ENCODE measurements at regions not wholly inside any gene's neighbourhood (a gene's known extent, or its start where the extent isn't known, plus 50 kb on each side); places are given as distances from the start of the nearest gene placed in this dataset.

DNA sequence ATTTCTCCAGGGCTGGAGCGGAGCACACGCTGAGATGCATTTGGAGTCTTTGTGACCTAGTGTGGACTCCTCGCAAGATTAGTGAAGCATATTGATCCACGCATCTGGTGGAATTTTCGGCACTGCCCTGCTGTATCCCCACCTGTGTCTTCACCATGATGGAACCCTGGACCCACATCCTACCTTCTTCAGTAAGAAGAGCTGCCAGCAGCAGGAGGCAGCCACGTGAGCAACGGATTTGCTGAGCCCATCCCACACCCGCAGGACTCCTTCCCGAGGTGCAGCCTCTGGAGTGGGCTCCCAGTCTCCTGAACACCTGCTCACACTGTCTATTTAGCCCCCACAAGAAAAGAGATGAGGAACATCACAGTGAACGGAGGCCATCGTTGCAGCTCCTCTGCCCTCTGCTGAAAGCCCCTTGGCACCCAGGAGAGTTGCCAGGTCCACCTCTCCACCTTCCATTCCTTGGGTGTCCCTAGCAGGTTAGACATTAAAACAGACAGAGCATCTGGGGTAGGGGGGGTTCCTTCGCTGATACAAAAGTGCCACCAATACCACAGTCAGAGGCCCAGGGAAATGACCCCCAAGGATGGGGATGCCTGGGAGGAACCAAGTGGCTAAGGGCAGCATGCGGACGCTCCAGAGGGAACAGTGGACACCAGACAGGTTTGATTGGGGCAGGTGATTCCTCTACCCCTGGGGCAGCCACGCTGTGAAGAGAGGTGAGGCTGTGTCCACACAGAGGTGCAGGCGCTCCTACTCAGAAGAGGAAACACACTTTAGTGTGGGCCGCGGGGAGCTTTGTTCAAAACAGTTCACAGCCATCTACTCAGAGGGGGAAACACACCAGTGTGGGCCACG is 302.8 kb upstream of the SALL3 start:
- Histone ChIP-seq H3K4me1 (ENCODE audit: control insufficient read depth, insufficient read depth, low read length, poor library complexity, severe bottlenecking) (no peaks in the 10 kb centered on the region), H3K27ac (ENCODE audit: insufficient read depth, low read length, poor library complexity, severe bottlenecking) (no peak overlapping the region), H3K36me3 (ENCODE audit: control insufficient read depth, insufficient read depth, low read length) (no peaks in the 10 kb centered on the region), H3K9me3 (ENCODE audit: control insufficient read depth, low read length) (no peaks in the 10 kb centered on the region), H3K4me3 (ENCODE audit: insufficient read depth, low read depth, low read length, poor library complexity, severe bottlenecking) (no peak overlapping the region), H3K27me3 (replicated peaks; ENCODE audit: control insufficient read depth, insufficient read depth, low read length, poor library complexity, severe bottlenecking) (no peaks in the 10 kb centered on the region)
- DNase-seq, result no peak

GRCh38 chr18:78677483-78678317 is 301.9 kb upstream of the SALL3 start:
- Histone ChIP-seq H3K27me3 (replicated peaks; ENCODE audit: control insufficient read depth, insufficient read depth, low read length, poor library complexity, severe bottlenecking) (no peaks in the 10 kb centered on the region), H3K9me3 (ENCODE audit: control insufficient read depth, low read length) (no peaks in the 10 kb centered on the region), H3K4me3 (ENCODE audit: insufficient read depth, low read depth, low read length, poor library complexity, severe bottlenecking) (no peak overlapping the region), H3K4me1 (ENCODE audit: control insufficient read depth, insufficient read depth, low read length, poor library complexity, severe bottlenecking) (no peaks in the 10 kb centered on the region), H3K36me3 (ENCODE audit: control insufficient read depth, insufficient read depth, low read length) (no peaks in the 10 kb centered on the region), H3K27ac (ENCODE audit: insufficient read depth, low read length, poor library complexity, severe bottlenecking) (no peak overlapping the region)
- no peak for DNase-seq

DNA sequence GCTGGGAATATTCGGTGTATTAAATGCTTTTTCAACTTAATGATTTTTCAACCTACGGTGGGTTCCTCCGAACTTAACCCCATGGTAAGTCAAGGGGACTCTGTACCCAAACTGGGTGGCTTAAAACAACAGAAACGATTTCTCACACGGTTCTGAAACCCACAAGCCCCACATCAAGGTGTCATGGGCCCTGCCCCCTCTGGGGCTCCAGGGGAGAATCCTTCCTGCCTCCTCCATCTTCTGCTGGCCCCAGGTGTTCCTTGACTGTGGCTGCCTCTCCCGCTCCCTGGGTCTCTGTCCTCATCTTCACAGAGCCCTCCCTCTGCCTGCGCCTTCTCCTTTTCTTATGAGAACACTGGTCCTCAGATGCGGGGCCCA is 301.3 kb upstream of the SALL3 start:
- H3K4me3 ChIP-seq (ENCODE audit: insufficient read depth, low read depth, low read length, poor library complexity, severe bottlenecking), result no peak overlapping the region
- no peaks in the 10 kb centered on the region for H3K36me3 ChIP-seq (ENCODE audit: control insufficient read depth, insufficient read depth, low read length)
- no peak for DNase-seq
- no peaks in the 10 kb centered on the region for H3K27me3 ChIP-seq (replicated peaks; ENCODE audit: control insufficient read depth, insufficient read depth, low read length, poor library complexity, severe bottlenecking)
- no peak overlapping the region for H3K27ac ChIP-seq (ENCODE audit: insufficient read depth, low read length, poor library complexity, severe bottlenecking)
- no peaks in the 10 kb centered on the region for H3K9me3 ChIP-seq (ENCODE audit: control insufficient read depth, low read length)
- H3K4me1 ChIP-seq (ENCODE audit: control insufficient read depth, insufficient read depth, low read length, poor library complexity, severe bottlenecking), result no peaks in the 10 kb centered on the region

GRCh38 chr18:78679031-78679430 is 300.6 kb upstream of the SALL3 start:
- no peak for DNase-seq
- no peak overlapping the region for H3K4me3 ChIP-seq (ENCODE audit: insufficient read depth, low read depth, low read length, poor library complexity, severe bottlenecking)
- no peaks in the 10 kb centered on the region for H3K36me3 ChIP-seq (ENCODE audit: control insufficient read depth, insufficient read depth, low read length)
- no peak overlapping the region for H3K27ac ChIP-seq (ENCODE audit: insufficient read depth, low read length, poor library complexity, severe bottlenecking)
- H3K4me1 ChIP-seq (ENCODE audit: control insufficient read depth, insufficient read depth, low read length, poor library complexity, severe bottlenecking), result no peaks in the 10 kb centered on the region
- no peaks in the 10 kb centered on the region for H3K27me3 ChIP-seq (replicated peaks; ENCODE audit: control insufficient read depth, insufficient read depth, low read length, poor library complexity, severe bottlenecking)
- no peaks in the 10 kb centered on the region for H3K9me3 ChIP-seq (ENCODE audit: control insufficient read depth, low read length)

DNA sequence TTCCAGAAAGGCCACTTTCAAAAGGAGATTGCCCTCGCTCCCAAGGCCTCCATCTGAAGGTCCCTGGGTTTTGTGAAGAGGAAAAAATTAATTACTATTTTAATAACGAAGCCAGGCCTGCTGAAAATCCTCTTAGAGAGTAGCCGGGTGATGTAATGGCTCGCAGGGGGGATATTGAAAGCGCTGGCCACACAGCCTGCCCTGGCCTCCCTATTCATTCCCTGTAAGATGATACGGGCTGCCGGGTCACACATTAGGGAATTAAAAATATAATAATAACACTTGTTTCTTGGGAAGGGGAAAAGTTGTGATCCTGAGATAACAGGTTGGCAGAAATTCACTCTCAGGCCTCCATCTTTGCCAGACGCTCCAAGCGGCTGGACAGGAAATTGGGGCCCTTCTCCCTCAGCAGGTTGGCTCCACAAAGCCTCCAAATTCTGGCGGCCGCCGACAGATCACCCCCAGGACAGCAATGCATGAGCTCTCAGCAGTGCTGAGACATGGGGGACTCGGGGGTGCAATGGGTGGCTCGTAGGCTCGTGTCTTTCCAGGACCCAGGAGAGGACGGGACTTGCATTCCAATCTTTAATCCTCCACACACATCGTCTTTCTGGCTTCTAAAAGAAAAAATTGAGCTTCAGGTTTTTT is 299.9 kb upstream of the SALL3 start:
- no peak overlapping the region for H3K27ac ChIP-seq (ENCODE audit: insufficient read depth, low read length, poor library complexity, severe bottlenecking)
- no peak overlapping the region for H3K4me3 ChIP-seq (ENCODE audit: insufficient read depth, low read depth, low read length, poor library complexity, severe bottlenecking)
- no peaks in the 10 kb centered on the region for H3K27me3 ChIP-seq (replicated peaks; ENCODE audit: control insufficient read depth, insufficient read depth, low read length, poor library complexity, severe bottlenecking)

GRCh38 chr18:78681396-78681795 is 298.2 kb upstream of the SALL3 start:
- Histone ChIP-seq H3K4me3 (ENCODE audit: insufficient read depth, low read depth, low read length, poor library complexity, severe bottlenecking) (no peak overlapping the region), H3K27me3 (replicated peaks; ENCODE audit: control insufficient read depth, insufficient read depth, low read length, poor library complexity, severe bottlenecking) (no peaks in the 10 kb centered on the region), H3K9me3 (ENCODE audit: control insufficient read depth, low read length) (no peaks in the 10 kb centered on the region), H3K27ac (ENCODE audit: insufficient read depth, low read length, poor library complexity, severe bottlenecking) (no peak overlapping the region), H3K36me3 (ENCODE audit: control insufficient read depth, insufficient read depth, low read length) (no peaks in the 10 kb centered on the region), H3K4me1 (ENCODE audit: control insufficient read depth, insufficient read depth, low read length, poor library complexity, severe bottlenecking) (no peaks in the 10 kb centered on the region)
- no peak for DNase-seq

More for the DNA sequence above, 299.9 kb upstream of the SALL3 start:
- no peaks in the 10 kb centered on the region for H3K9me3 ChIP-seq (ENCODE audit: control insufficient read depth, low read length)
- no peaks in the 10 kb centered on the region for H3K36me3 ChIP-seq (ENCODE audit: control insufficient read depth, insufficient read depth, low read length)
- H3K4me1 ChIP-seq (ENCODE audit: control insufficient read depth, insufficient read depth, low read length, poor library complexity, severe bottlenecking), result no peaks in the 10 kb centered on the region
- DNase-seq, result no peak

DNA sequence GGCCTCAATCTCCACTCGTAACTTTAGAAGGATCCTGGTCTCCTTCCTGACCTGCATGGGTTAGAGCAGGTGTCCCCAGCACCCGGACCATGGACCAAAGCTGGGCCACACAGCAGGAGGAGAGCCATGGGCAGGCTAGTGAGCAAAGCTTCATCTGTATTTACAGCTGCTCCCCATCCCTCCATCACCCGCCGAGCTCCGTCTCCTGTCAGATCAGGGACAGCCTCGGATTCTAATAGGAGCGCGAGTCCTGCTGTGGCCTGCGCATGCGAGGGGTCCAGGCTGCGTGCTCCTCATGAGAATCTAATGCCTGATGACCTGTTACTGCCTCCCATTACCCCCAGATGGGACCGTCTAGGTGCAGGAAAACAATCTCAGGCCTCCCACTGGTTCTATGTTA is 297.7 kb upstream of the SALL3 start:
- Histone ChIP-seq H3K27ac (ENCODE audit: insufficient read depth, low read length, poor library complexity, severe bottlenecking) (no peak overlapping the region), H3K9me3 (ENCODE audit: control insufficient read depth, low read length) (no peaks in the 10 kb centered on the region), H3K4me1 (ENCODE audit: control insufficient read depth, insufficient read depth, low read length, poor library complexity, severe bottlenecking) (no peaks in the 10 kb centered on the region), H3K4me3 (ENCODE audit: insufficient read depth, low read depth, low read length, poor library complexity, severe bottlenecking) (no peak overlapping the region), H3K36me3 (ENCODE audit: control insufficient read depth, insufficient read depth, low read length) (no peaks in the 10 kb centered on the region), H3K27me3 (replicated peaks; ENCODE audit: control insufficient read depth, insufficient read depth, low read length, poor library complexity, severe bottlenecking) (no peaks in the 10 kb centered on the region)
- no peak for DNase-seq

- H3K27ac ChIP-seq (ENCODE audit: insufficient read depth, low read length, poor library complexity, severe bottlenecking), result no peak overlapping the region
- H3K9me3 ChIP-seq (ENCODE audit: control insufficient read depth, low read length), result no peaks in the 10 kb centered on the region
- H3K27me3 ChIP-seq (replicated peaks; ENCODE audit: control insufficient read depth, insufficient read depth, low read length, poor library complexity, severe bottlenecking), result no peaks in the 10 kb centered on the region
- no peak overlapping the region for H3K4me3 ChIP-seq (ENCODE audit: insufficient read depth, low read depth, low read length, poor library complexity, severe bottlenecking)
- no peak for DNase-seq
- H3K36me3 ChIP-seq (ENCODE audit: control insufficient read depth, insufficient read depth, low read length), result no peaks in the 10 kb centered on the region
- no peaks in the 10 kb centered on the region for H3K4me1 ChIP-seq (ENCODE audit: control insufficient read depth, insufficient read depth, low read length, poor library complexity, severe bottlenecking)
These were observed 296.9 kb upstream of the SALL3 start for GRCh38 chr18:78682716-78683115.

DNA sequence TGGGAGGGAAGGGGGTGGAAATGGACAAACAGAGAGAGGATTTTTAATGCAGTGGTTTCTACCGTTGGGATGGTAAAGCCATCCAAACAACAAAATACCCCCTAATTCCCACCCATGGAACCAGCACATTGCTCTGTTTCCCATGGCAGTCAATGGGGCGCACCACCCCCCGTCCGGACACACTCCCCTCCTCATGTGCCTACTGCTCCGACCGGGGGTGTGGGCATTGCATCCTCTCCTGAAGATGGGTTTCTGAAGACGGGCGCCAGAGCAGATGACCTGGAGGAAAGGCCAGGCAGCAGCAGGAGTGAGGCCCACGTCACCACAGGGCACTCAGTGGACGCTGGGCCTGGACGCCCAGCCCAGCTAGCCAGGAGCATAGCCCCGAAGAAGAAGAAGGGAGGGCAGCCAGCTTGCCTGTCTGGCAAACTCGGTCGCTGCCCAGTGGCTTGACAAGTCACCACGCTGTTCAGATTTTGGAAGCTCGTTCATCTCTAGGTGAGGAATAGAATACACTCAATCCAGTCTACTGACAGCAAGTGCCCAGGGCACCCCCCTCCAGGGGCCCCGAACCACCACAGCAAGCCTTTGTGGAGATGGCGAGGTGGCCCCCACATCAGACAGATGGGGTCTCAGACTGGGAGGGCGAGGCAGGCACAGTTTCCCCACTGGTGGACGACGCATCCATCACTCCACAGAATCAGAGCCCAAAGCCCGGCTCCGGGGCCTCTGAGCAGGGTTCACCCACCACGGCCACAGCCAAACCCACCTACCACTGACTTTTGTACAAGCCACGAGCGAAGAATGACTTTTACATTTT is 296.2 kb upstream of the SALL3 start:
- H3K9me3 ChIP-seq (ENCODE audit: control insufficient read depth, low read length), result no peaks in the 10 kb centered on the region
- no peaks in the 10 kb centered on the region for H3K27me3 ChIP-seq (replicated peaks; ENCODE audit: control insufficient read depth, insufficient read depth, low read length, poor library complexity, severe bottlenecking)
- no peaks in the 10 kb centered on the region for H3K36me3 ChIP-seq (ENCODE audit: control insufficient read depth, insufficient read depth, low read length)
- no peaks in the 10 kb centered on the region for H3K4me1 ChIP-seq (ENCODE audit: control insufficient read depth, insufficient read depth, low read length, poor library complexity, severe bottlenecking)
- DNase-seq, result no peak
- no peak overlapping the region for H3K4me3 ChIP-seq (ENCODE audit: insufficient read depth, low read depth, low read length, poor library complexity, severe bottlenecking)
- H3K27ac ChIP-seq (ENCODE audit: insufficient read depth, low read length, poor library complexity, severe bottlenecking), result no peak overlapping the region

Measured in effector memory CD4-positive, alpha-beta T cell (primary cell).